DMS153 treated with DMSO at 0.1 percent for 48 hours (cell line): ENCODE measurements at regions not wholly inside any gene's neighbourhood (a gene's known extent, or its start where the extent isn't known, plus 50 kb on each side); places are given as distances from the start of the nearest gene placed in this dataset.
"Not testable (repeated sequence)": the region's sequence is repeated elsewhere in the genome, so short reads cannot be mapped to it uniquely, and the experiment has no call there.

Experiments used
- DNase-seq: peaks from one replicate; lab custom pipeline; 2025; ENCODE audit not compliant: unreplicated experiment; lab: John Stamatoyannopoulos, UW

GRCh38 chr6:119978274-119978889, 628.8 kb upstream of the MAN1A1 start:
- DNase-seq, result no peak

DNA sequence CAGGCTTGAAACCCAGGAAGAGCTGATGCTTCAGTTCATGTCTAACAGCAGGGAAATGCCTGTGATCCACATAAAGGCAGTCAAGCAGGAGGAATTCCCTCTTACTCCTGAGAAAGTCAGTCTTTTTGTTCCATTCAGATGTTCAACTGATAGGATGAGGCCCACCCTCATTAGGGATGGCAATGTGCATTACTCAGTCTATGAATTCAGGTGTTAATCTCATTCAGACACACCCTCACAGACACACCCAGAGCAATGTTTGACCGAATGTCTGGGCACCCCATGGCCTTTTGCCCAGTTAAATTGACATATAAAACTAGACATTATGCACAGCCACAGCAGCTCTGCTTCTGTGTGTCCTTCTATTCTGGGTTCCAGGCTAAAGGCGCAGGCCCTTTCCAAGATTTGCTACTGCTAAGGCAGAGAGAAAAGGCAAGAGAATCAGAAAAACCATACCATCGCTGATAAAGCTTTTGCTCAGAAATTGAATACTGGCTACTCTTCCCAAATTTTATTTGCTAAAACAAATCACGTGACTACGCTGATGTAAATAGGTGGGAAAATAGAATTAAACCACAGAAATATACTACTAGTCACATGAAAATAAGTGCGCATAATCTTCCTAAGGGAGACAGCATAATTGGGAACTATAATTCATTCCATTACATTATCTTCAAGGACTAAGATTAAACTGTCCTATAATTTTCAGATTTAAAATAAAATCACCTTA, 625.0 kb upstream of the MAN1A1 start:
- no peak for DNase-seq

DNA sequence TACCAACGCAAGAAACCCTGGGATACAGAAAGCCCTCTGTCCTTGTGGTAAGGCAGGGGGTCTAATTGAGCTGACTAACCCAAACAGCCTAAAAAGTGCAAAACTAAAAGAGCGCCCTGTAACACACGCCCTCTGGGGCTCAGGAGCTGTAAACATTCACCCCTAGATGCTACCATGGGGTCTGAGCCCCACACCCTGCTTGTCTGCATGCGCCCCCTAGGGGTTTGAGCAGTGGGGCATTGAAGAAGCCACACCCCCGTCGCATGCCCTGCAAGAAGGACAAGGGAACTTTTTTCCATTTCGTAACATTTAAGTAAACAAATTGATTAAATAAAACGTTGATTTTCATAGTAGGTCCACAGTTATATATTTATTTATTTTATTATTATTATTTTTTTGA, 616.9 kb upstream of the MAN1A1 start:
- no peak for DNase-seq

GRCh38 chr6:119965900-119966299, 616.3 kb upstream of the MAN1A1 start:
- no peak for DNase-seq

DNA sequence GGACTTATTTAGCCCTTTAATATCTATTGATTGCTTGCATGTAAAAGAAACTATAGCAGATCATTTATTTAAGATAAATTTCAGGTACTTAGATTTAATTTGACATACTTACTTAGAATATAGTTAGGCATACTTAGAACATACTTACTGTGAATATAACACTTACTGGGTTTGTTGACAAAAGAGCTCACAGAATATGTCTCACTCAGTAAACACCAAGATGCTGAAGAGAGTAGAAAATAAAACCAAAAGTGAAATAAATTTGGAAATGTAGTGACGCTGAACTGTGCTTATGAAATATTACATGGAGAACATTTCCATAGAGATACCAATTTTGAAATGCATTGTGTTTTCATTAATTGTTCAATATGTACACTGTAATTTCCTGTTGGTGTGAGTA, 615.4 kb upstream of the MAN1A1 start:
- DNase-seq, result no peak

GRCh38 chr6:119962505-119962904, 612.9 kb upstream of the MAN1A1 start:
- no peak for DNase-seq

- no peak for DNase-seq
These were observed 611.9 kb upstream of the MAN1A1 start for GRCh38 chr6:119961450-119961849.

GRCh38 chr6:119960456-119960855, 610.9 kb upstream of the MAN1A1 start:
- DNase-seq, result no peak

GRCh38 chr6:119960036-119960435, 610.5 kb upstream of the MAN1A1 start:
- DNase-seq, result no peak

- no peak for DNase-seq
These were observed 607.6 kb upstream of the MAN1A1 start for GRCh38 chr6:119957195-119957594.

GRCh38 chr6:119952696-119953095, 603.1 kb upstream of the MAN1A1 start:
- no peak for DNase-seq

DNA sequence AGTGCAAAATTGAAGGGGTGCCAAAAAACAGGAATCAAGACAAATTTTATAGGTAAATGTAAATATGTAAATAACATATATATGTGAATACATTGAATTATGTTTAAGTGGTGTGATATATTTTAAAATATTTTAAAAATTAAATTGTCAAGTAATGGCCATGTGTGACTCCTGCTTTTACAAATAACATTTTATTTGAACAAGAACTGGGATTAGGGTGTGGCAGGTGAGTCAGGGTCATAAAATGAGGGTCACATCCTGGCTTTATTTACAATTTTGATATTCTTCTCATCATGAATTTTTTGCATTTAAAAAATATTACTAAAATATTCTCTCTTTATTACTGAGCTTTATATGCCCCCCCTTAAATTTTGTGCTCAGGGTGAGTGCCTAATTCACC, 601.1 kb upstream of the MAN1A1 start:
- no peak for DNase-seq

GRCh38 chr6:119942078-119942752, 592.7 kb upstream of the MAN1A1 start:
- no peak for DNase-seq

DNA sequence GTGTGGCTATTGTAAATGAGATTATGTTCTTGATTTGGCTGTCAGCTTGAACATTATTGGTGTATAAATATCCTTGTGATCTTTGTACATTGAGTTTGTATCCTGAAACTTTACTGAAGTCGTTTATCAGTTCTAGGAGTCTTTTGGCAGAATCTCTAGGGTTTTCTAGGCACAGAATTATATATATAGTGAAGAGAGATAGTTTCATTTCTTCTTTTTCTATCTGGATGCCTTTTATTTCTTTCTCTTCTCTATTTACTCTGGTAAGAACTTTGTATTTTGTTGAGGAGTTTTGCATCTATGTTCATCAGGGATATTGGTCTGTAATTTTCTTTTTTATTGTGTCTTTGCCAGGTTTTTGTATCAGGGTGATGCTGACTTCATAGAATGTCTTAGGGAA, 589.2 kb upstream of the MAN1A1 start:
- DNase-seq, result no peak

GRCh38 chr6:119934816-119935215, 585.3 kb upstream of the MAN1A1 start:
- DNase-seq, result no peak

DNA sequence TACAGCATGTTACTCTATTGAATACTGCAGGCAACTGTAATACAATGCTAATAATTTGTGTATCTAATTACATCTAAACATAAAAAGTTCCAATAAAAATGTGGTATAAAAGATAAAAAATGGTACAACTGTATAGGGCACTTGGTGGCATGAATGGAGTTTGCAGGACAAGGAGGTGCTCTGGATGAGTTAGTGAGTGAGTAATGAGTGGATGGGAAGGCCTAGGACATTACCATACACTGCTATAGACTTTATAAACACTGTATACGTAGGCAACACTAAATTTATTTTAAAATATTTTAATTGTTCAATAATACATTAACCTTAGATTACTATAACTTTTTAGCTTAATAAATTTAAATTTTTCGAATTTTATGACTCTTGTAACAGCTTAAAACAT, 579.6 kb upstream of the MAN1A1 start:
- DNase-seq, result no peak

- not testable (repeated sequence) for DNase-seq
These were observed 575.3 kb upstream of the MAN1A1 start for GRCh38 chr6:119924888-119925287.

DNA sequence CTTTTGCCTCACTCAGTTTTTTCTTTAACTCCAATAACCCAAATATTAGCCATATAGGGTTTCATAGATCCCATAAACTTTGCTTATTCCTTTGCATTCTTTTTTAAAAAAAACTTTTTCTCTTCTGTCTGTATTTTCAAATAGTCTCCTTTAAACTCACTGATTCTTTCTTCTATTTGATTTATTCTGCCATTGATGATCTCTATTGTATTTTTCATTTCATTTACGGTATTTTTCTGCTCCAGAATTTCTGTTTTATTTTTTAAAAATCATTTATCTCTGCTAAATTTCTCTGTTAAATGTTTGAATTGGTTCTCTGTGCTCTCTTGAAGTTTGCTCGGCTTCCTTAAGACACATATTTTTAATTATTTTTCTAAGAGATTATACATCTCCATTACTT, 573.3 kb upstream of the MAN1A1 start:
- DNase-seq, result no peak

DNA sequence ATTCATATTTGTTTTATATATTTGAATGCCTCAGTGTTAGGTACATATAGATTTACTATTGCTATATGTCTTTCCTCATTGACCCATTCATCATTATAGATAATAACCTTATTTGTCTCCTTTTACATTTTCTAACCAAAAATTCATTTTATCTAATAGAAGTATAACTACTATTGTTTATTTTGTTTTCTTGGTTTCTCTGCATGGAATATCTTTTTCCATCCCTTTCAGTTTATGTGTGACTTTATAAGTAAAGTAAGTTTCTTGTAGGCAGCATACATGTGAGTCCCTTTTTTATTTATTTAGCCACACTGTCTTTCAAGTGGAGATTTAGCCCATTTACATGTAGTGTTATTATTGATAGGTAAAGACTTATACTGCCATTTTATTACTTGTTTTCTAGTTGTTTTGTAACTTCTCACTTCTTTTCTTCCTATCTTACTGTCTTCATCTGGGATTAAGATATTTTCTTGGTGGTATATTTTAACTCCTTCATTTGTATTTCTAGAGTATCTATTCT, 572.0 kb upstream of the MAN1A1 start:
- DNase-seq, result no peak

- no peak for DNase-seq
These were observed 567.6 kb upstream of the MAN1A1 start for GRCh38 chr6:119917186-119917585.

- no peak for DNase-seq
These were observed 566.4 kb upstream of the MAN1A1 start for GRCh38 chr6:119915971-119916370.

DNA sequence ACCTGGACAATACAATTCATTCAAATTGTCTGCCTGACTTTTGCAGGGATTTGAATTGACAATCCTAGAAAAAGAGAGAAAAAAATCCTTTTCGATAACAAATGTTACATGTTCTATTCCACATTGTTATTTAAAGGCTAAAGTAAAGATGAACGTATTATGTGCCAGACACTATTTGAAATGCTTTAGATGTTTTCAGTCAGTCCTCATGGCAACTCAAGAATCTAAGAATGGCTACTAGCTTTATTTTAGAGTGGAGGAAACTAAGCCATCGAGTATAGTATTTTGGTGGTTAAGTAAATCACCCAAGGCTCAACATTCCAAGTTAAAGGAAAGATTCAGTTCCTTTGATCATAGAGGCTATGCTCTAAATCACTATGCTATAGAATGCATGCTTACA, 558.6 kb upstream of the MAN1A1 start:
- DNase-seq, result no peak
